IMR-90 (cell line): ENCODE measurements at regions not wholly inside any gene's neighbourhood (a gene's known extent, or its start where the extent isn't known, plus 50 kb on each side); places are given as distances from the start of the nearest gene placed in this dataset.

Source experiments
- BHLHE40 ChIP-seq: fragments of 150-350 bp; IDR thresholded peaks from 2 replicates; pipeline ENCODE4 v1.6.1; 2016; ENCODE audit warnings: mild to moderate bottlenecking, low read depth, low read length
- MAZ ChIP-seq: IDR thresholded peaks from 2 replicates; pipeline ENCODE4 v1.6.1; 2012; ENCODE audit warnings: low read depth, mild to moderate bottlenecking, low read length, improper control_type of control experiment, moderate library complexity, borderline replicate concordance
- MXI1 ChIP-seq: IDR thresholded peaks from 2 replicates; pipeline ENCODE4 v1.6.1; 2012; ENCODE audit warnings: low read depth, mild to moderate bottlenecking, low read length, moderate library complexity, borderline replicate concordance
- POLR2A ChIP-seq: IDR thresholded peaks from 2 replicates; pipeline ENCODE4 v1.6.1; 2012; ENCODE audit warnings: mild to moderate bottlenecking, low read depth, low read length
- RAD21 ChIP-seq: IDR thresholded peaks from 2 replicates; pipeline ENCODE4 v1.6.1; 2012; ENCODE audit warnings: low read length, improper control_type of control experiment
- RCOR1 ChIP-seq: IDR thresholded peaks from 2 replicates; pipeline ENCODE4 v1.6.1; 2012; ENCODE audit warnings: mild to moderate bottlenecking, low read length, improper control_type of control experiment; ENCODE audit not compliant: insufficient replicate concordance
- SMC3 ChIP-seq: fragments of 150-350 bp; IDR thresholded peaks from 2 replicates; pipeline ENCODE4 v1.6.1; 2016; ENCODE audit warnings: low read depth, mild to moderate bottlenecking, antibody characterized with exemption, low read length, moderate library complexity
- TF ChIP-seq, protein P1 (sequence below): conservative IDR thresholded peaks from 2 replicates; pipeline ENCODE4 v1.5.1; 2012; ENCODE audit warnings: mild to moderate bottlenecking, low read depth, low read length, improper control_type of control experiment

GRCh38 chr11:86124251-86125233 is 55.7 kb upstream of the PICALM start:
- TF ChIP-seq POLR2A (no peak), SMC3 (no peak), BHLHE40 (no peak), MAZ (no peak), MXI1 (no peak), RCOR1 (no peak), RAD21 (no peak)
- TF ChIP-seq, protein P1, sequence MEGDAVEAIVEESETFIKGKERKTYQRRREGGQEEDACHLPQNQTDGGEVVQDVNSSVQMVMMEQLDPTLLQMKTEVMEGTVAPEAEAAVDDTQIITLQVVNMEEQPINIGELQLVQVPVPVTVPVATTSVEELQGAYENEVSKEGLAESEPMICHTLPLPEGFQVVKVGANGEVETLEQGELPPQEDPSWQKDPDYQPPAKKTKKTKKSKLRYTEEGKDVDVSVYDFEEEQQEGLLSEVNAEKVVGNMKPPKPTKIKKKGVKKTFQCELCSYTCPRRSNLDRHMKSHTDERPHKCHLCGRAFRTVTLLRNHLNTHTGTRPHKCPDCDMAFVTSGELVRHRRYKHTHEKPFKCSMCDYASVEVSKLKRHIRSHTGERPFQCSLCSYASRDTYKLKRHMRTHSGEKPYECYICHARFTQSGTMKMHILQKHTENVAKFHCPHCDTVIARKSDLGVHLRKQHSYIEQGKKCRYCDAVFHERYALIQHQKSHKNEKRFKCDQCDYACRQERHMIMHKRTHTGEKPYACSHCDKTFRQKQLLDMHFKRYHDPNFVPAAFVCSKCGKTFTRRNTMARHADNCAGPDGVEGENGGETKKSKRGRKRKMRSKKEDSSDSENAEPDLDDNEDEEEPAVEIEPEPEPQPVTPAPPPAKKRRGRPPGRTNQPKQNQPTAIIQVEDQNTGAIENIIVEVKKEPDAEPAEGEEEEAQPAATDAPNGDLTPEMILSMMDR: no peak
